Left forelimb (tissue), 1 donor: ENCODE measurements at regions not wholly inside any gene's neighbourhood (a gene's known extent, or its start where the extent isn't known, plus 50 kb on each side); places are given as distances from the start of the nearest gene placed in this dataset.
A peak's percentile ranks its signal among the peaks of the same experiment; 100 is the strongest.

Experiments used
- DNase-seq: peaks from one replicate; pipeline ENCODE4 v3.0.0-alpha.2; 2018; ENCODE audit warnings: low spot score

DNA sequence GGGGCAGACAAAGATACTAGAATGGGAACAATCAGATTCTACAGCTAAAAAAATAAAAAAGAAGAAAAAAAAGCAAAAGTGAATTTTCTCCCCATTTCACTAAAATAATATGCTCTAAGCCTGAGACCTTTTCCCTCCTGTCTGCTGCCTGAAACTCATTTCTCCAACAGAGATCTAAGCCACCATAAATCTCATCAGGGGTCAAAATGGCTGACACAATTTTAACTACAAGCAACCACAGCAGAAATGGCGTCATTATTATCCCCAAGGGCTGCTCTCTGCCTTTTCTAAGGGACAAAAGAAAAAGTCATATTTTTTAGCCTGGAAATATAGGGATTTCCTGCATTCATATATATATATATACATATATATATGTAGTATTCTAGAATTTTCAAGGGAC, 183.7 kb upstream of the CAMK1G start:
- DNase-seq: no peak

DNA sequence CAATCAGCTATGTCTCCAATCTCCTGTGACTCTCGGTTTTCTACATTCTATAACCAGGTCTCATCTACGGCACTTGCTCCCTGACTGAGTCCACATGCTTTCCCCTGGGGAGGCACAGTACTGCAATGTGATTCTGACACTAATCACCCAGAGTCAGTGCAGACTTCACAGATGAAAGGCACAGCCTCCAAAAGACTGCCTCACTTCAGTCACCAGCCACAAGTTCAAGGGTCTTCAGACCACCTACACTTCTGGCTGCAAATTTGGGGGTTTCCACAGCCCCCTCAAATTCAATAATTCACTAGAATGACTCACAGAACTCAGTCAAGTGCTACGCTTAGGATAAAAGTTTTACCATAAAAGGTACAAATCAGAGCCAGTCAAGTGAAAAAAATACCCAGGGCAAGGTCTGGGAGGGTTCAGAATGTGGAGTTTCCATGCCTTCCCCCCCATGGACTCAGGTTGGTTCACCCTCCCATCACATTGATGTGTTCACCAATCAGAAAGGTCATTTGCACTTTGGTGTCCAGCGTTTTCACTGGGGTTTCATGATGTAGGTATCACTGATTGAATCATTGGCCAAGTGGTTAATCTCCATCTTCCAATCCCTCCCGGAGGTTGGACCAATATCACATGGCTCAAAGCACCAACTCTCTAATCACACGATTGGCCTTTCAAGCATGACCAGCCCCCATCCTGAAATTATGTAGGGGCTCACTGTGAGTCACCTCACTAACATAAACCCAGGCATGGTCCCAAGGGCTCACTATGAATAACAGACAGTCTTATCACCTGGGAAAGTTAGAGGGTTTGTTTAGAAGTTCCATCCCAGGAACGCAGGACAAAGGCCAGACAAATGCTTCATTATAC, 182.9 kb upstream of the CAMK1G start:
- no peak for DNase-seq

DNA sequence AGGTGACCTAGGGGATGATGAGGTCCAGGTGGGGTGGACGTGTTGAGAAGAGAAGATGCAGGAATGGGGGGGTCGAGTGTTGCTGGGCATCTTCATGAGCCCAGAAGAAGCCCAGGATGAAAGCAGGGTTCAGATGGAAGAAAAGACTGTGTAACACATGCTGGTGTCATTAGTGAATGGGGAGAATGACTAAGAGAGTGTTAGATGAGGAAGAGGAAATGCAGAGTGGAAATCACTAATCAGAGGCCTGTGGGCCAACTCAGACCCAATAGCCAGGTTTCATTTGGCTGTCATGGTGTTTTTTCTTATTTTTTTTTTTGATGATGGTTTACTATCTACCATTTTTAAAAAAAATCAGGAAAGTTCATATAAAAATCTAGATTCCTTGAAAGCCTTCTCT, 180.8 kb upstream of the CAMK1G start:
- no peak for DNase-seq

DNA sequence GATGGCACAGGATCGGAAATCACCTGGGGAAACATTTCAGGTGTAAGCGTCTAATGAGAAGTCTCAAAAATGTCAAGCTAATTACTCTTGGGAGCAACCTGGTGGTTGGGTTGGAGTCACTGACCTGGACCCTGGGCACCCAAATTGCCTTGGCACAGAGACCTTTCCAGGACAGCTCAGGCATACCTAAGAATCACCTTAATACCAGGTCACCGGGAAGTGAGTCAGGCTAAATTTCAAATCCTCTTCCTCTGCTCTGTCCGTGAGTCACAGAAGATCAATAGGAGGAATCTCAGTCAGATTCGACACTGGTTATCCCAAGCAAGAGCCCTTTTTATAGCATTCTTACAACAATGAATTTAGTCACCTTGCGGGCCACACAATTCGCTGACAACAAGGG, 179.6 kb upstream of the CAMK1G start:
- DNase-seq: no peak

DNA sequence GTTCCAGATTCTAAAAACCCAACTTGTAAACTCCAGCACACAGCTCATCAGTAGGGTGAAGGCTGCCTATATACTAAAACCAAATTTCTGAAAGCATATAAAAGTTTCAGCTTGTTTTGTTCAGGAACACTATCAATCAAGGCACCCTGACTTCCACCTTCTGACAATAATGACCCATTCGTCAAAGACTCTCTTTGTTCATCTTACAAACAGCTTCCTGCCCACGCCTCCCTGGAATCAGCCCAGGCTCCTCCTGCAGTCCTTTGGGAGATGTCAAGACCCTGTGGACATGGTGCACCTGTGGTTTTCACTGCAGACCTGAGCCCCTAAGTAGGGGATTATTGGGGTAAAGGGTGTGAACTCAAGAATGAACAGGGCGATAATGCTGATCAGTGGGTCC, 178.9 kb upstream of the CAMK1G start:
- DNase-seq: no peak

DNA sequence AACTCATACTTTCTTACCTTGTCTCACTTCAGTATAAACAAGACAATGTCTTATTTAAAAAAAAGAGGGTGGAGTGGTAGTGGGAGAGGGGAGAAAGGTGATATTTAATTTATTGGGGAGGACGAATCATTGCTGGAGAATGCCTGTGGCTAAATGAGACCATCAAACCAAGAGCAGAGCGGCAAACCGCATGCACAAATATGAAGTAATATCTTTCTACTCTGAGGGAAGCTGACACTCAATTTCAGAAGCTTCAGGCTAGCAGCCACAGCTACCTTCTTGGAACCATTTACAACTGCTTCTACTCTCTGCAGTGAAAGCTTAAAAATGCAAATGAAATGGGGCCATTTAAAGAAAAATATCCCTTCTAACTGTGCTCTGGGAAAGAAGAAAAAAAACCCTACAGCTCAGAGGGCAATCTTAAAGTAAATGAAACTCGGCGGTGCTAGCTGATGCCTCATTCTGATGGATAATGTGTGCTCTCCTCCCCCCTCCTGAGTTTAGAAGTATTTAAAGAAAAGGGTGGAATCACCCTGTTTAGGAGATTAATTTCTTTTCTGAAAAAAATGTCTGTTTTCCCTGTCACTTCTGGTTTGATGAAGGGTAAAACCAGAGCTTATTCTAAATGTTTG, 178.2 kb upstream of the CAMK1G start:
- no peak for DNase-seq

DNA sequence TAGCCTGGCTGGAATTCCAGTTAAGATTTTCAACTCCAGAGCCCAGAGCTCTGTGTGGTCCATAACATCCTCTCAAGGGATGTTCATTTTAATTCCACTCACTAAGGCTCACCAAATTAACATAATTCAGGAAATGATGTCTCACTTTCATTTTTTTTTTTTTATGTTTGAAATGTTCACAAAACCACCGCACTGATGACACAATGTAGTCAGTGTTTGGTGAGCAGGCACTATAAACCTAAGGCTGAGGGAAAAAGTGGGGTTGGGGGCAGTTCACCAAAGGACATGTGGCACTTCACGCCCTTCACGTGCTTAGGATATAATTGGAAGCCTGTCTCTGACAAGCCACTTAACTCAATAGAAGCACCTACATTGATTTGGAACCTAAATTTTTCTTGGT, 177.3 kb upstream of the CAMK1G start:
- DNase-seq: no peak

DNA sequence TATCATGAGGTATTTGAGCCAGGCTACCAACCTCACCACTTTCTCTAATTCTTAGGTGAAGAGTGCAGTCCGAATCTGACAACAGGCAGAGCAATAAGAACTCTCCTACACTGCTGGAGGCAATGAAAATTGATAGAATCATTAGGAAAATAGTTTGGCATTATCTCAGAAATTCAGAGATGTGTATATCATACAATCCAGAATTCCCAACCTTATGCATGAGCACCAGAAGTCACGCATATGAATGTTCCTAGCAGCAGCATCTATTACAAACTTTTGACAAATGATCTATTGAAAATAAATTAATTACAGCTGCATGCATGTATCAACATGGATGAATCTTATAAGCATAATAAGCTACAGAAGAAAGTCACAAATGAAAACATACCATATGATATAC, 176.9 kb upstream of the CAMK1G start:
- no peak for DNase-seq

DNA sequence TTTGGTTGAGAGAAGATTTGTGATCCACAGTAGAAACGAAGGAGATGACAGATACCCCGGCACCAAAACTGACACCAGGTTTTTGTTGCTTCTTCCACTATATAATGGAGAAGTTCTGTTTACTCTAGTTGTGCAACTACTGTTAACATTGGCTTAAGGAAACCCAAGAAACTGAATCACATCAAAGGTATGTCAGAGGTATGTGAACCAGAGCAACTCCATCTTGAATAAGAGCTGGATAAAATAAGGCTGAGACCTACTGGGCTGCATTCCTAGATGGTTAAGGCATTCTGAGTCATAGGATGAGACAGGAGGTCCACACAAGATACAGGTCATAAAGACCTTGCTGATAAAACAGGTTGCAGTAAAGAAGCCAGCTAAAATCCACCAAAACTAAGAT, 173.7 kb upstream of the CAMK1G start:
- no peak for DNase-seq

DNA sequence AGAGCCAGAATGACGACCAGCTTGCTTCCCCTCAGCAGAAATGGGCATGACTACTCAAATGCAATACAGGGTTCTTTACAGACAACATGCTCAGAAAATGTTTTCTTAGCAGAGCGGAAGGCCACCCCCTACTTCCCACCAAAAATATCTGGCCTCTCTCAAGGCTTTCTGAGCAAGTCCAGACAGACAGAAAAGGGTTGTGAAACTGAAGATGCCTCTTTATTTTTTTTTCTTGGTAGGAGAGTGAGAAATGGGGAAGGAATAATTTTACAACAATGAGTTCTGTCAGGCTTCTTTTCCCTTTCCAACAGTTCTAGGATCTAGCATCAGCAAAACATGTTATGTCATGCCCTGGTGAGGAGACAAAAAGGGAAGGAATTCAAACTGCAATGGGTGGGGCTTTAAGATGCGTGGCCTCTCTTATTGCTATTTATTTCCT, 172.0 kb upstream of the CAMK1G start:
- DNase-seq: no peak

DNA sequence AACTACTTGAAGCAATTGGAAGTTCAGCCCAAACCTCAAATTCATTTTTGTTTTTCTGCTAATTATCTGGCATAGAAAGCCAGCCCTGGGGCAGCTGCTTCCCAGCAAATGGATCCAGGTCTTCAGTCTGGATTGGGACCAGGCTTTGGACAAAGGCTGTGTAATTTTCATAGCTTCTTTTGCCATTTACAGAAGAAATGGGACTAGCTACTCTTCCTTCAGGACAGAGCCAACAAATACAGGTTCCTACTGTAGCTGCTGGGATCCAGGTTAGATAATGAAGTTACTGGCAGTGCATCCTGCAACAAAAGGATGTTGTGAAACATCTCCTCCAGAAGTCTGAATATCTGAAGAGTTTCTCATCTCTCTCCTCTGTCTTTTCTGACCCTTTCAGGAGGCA, 171.5 kb upstream of the CAMK1G start:
- DNase-seq: peak; percentile 40

DNA sequence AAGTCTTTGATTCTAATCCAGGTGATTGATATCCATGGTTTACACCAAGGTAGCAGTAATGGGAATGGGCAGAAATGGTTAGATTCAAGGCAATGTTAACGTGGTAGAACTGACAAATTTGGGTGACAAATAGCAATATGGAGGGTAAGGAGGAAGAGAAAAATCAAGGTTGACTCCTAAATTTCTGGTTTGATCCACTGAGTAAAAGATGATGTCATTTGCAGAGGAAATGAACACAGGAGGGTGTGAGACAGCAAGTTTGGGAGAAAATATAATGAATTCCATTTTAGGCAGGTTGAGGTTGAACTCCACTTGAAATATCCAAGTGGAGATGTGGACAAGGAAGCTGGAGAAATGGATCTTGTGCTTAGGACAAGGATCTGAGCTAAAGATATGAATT, 170.9 kb upstream of the CAMK1G start:
- no peak for DNase-seq

DNA sequence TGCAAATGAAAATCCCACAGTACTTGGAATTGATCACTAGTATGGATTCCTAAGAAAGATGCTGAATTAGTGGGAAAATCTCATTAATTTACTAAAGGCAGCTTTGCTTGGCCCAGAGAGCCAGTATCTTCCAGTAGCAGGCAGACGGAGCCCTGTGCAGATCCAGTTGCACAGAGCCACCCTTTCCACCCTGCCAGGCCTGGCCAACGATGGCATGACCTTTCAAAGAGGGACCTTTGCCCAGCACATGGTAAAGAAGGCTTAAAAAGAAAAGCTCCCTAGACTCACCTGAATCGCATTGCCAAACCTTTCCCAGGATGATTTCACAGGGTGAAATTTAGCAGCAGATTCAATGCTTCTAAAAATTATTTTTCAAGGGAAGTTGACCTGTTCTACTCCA, 170.5 kb upstream of the CAMK1G start:
- no peak for DNase-seq

DNA sequence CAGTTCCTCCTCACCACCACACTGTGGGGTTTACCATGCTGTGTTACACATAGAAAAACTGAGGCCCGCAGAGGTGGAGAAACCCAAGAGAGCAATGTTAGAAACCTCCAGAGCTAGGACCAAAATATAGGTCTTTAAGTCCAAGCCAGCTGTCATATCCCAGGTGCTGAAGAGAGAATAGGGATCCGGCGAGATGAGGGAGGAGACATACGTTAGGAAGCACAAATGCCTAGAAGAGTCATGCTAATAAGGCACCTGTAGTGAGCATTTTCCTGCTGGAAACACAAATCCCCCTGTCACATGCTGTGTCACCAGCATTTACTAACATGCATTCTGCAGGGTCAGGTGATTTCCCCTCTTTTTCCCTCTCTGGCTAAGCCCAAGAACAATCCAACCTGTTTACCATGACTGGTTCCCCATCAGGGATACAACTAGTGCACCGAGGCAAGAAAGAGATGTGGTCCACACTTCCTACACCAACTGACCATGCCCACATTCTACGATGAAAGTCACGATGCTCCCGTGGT, 168.6 kb upstream of the CAMK1G start:
- DNase-seq: peak; percentile 17

DNA sequence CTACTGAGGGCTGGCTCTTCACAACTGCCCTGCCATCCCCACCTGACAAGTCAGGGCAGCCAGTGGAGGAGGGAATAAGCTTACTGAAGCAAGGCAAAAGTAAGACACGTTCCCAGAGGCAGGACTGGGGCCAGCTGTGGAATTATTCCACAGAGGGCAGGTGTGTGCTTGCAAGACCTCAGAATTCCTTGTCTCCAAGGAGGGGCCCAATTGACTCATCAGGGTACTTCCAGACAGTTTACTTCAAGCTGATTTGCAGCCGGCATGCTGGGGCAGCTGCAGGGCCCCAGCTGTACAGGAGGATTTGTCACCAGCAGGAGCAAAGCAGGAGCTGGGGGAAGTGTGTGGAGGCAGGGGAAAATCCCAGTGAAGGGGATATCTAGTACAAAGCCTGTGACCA, 167.5 kb upstream of the CAMK1G start:
- DNase-seq: peak; percentile 15

DNA sequence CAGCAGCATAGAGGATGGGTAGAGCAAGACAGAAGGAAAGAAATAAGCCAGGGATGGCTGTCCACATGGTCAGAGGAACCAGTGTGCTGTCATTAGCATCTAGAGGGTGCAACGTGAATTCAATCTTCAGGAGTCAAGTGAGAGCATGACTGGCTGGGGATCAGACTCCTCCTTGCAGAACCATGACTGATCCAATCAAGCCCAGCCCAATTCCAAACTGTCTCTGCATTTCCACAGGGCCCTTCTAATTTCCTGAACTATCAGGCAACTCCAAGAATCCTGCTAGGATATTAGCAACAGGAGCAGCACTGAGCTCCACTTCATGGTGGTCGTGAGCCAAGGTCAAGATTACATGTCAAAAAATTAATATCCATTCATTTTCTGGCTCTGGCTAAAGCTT, 166.8 kb upstream of the CAMK1G start:
- no peak for DNase-seq

DNA sequence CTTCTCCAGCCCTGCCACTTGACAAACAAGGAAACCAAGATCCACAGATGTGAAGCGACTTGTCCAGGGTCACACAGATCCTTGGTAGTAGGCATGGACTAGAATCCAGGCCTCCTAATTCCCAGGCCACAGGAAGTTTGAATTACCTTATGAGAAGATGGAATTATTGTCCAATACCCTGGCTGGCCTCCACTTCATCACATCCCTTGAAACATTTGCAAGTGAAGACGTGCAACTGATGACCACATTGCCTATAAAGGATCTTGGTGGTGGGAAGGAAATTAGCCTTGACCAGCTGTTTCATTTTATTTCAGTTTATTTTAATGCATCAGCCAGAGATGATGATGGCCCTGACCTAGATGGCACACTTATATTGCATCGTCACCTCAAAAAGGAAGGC, 165.8 kb upstream of the CAMK1G start:
- DNase-seq: no peak

DNA sequence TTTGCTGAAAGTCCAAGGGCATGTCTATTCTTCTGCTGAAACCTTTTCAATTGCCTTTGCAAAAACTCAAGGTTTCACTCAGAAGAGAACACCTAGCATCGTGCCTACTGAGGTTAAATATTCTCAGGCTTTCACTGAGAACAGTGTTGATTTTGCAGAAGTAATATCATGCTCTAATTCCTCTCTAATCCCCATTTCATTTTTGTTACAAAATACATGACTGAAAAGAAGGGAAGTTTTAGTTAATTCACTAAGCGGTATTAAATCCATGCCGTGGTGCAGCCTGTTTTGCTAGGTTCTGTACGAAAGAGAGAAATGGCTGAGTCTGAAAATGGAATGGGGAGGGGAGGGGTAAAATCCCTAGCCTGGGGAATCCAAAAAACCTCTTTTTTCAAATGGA, 163.2 kb upstream of the CAMK1G start:
- no peak for DNase-seq

DNA sequence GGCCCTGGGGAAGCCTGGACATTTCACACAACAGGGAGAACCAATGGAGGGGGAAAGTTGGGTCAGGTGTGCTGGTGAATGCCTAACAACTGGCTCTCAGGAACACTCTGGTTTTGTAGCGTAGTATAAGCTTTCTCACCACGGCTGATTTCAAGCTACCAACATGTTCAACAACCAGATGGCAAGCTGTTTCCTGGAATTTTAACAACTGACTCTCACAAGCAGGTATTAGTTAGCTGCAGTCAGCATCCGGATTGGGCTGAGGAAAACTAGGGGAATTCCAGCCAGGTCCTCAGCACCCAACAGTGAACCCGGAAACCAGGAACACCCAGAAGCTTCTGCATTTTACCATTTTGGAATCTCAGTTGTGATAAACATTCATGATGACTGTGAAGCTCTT, 162.3 kb upstream of the CAMK1G start:
- no peak for DNase-seq

DNA sequence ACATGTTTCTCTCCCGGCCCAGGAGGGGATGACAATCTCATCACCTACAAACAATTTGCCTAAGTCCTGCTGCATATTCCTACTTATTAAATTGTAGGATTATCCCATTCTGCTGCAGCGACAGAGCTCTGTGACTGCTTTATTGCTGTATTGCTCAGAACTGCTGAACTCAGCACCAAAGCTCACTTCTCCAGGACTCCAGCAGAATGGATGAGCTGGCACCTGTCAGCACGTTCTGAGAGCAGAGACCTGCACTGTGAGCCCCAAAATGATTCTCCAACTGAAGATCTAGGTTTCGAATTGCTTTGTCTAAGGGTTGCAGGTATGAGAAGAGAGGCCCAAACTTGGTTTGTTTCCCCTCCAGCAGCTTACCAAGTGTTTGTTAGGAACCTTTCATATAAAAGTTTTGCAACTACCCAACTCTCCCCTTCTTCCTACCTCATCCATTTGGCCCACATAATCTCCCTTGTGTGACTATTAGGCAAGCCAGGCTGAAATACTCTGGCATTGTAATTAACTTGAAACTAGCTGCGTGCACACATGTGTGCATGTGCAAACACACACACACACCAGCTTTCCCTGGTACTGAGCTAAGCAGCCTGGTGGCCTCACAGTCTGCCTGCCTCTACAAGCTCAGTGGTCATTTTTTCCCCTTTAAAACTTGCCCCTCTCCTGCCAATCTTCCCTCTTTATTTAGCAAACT, 161.4 kb upstream of the CAMK1G start:
- DNase-seq: no peak

DNA sequence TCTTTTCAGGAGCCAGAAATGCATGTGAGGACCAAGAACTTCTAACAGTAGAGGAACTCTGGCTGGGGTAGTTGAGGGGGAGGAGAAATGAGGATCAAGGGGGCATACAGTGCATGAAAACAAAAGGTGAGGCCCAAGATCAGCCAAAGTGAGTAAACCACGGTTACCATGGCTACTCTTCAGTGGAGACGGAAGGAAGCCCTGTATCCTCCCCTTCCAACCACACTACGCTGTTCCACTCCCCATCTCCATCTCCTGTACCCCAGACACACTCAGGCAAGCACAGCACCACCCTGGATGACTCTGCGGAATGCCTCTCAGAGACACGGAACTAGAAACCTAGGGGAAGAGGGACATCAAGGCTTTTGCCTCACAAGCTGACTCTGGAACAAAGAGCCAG, 157.6 kb upstream of the CAMK1G start:
- no peak for DNase-seq

DNA sequence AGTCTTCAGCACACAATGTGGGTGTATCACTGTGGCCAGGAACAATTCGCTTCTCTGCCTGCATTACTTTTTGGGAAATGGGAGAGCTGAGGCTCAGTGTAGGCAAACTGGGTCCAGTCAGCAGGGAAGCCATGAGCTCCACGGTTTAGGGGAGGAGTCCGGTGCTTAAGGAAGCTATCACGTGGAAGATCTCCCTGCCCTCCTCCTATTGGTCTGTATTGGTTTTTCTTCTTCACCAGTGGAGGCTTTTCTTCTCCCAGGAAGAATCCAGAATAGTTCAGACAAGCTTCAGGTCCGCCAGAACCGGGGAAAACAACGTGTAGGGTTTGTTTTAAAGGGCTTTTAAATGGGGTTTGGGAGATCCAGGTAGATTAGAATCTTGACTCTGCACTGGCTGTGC, 156.2 kb upstream of the CAMK1G start:
- no peak for DNase-seq

DNA sequence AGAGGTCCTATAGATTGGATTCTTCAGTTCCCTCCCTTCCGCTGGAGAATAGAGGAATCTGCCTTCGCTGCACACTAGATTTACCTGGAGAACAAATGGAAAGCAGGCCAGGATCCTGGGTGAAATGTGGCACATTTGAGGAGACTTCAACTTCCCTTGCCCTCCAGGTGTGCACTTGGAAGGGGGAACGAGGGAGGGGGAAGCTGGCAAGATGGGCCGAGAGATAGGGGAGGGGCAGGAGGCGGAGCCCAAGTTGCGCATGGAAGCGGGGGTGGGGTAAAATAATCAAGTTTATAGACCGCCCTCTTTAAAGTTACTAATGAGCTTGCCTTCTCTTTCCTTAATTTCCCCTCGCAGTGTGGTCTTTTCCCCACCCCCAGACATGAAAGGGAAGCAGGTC, 155.7 kb upstream of the CAMK1G start:
- DNase-seq: no peak
